Ovary (tissue), 3 donors: ENCODE measurements at regions not wholly inside any gene's neighbourhood (a gene's known extent, or its start where the extent isn't known, plus 50 kb on each side); places are given as distances from the start of the nearest gene placed in this dataset.

Source experiments
- CTCF ChIP-seq, 3 donors: fragments of 450-650 bp in 2 of 3; fragments of 200-600 bp in 1 of 3; IDR thresholded peaks; one replicate each; pipeline versions ENCODE4 v1.5.1 to v1.8.0; 2016 to 2022; ENCODE audit warnings: antibody characterized with exemption in 3 of 3, mild to moderate bottlenecking in 1 of 3
- EP300 ChIP-seq: sonication (generic); formaldehyde crosslinking; IDR thresholded peaks from one replicate; pipeline ENCODE4 v1.6.1; 2017; ENCODE audit warnings: antibody characterized with exemption
- POLR2A ChIP-seq: fragments of 450-650 bp; IDR thresholded peaks from one replicate; pipeline ENCODE4 v1.6.1; 2017; ENCODE audit warnings: antibody characterized with exemption, mild to moderate bottlenecking, moderate library complexity
- donor health status: DM: no; HTN: no; CAD: no.

- no peak for TF ChIP-seq CTCF (IDR thresholded peaks at IDR 0.05)
- TF ChIP-seq POLR2A: no peak
- no peak for TF ChIP-seq EP300
These were observed 159.0 kb upstream of the RUNX1 start for GRCh38 chr21:35208104-35208503.
